ENCODE measurements at regions not wholly inside any gene's neighbourhood (a gene's known extent, or its start where the extent isn't known, plus 50 kb on each side); places are given as distances from the start of the nearest gene placed in this dataset.

GRCh38 chr1:10848109-10848684, 51.8 kb upstream of the CASZ1 start:
- DNase-seq: no peak
- H3K9me3 Mint-ChIP-seq: peaks cover 9% of the 10 kb centered on the region
- POLR2A ChIA-PET: no interaction called here
- no peak overlapping the region for H3K27ac Mint-ChIP-seq
- Histone ChIP-seq H3K4me3 (ENCODE audit: low read length) (no peak overlapping the region), H3K4me1 (ENCODE audit: insufficient read depth, low read length) (no peaks in the 10 kb centered on the region), H3K36me3 (ENCODE audit: insufficient read depth, low read length) (no peaks in the 10 kb centered on the region), H3K27ac (ENCODE audit: low read depth in 1 of 2, low read length in 2 of 2) (no peak overlapping the region), H3K27me3 (ENCODE audit: control insufficient read depth in 1 of 2, insufficient read depth in 2 of 2, low read length in 2 of 2) (no peaks in the 10 kb centered on the region), H3K9me3 (ENCODE audit: control insufficient read depth in 1 of 2, insufficient read depth in 1 of 2, low read length in 2 of 2) (no peaks in the 10 kb centered on the region)
- no peak for TF ChIP-seq CTCF (IDR thresholded peaks at IDR 0.05)
- H3K27me3 Mint-ChIP-seq: peaks cover 17% of the 10 kb centered on the region
- intact Hi-C loops (cut with DNase I, micrococcal nuclease): no loop called here
- H3K36me3 Mint-ChIP-seq (ENCODE audit: low read depth): no peaks in the 10 kb centered on the region
- CTCF ChIA-PET: no interaction called here
- no peaks in the 10 kb centered on the region for H3K4me1 Mint-ChIP-seq (ENCODE audit: low read depth)
- H3K4me3 Mint-ChIP-seq: no peak overlapping the region
- no peak for ATAC-seq (ENCODE audit: poor library complexity)

- H3K27me3 ChIP-seq (ENCODE audit: control insufficient read depth in 1 of 2, insufficient read depth in 2 of 2, low read length in 2 of 2): no peaks in the 10 kb centered on the region
- H3K4me1 ChIP-seq (ENCODE audit: insufficient read depth, low read length): no peaks in the 10 kb centered on the region
- Mint-ChIP-seq H3K4me3 (no peak overlapping the region), H3K4me1 (ENCODE audit: low read depth) (no peaks in the 10 kb centered on the region), H3K36me3 (ENCODE audit: low read depth) (no peaks in the 10 kb centered on the region), H3K9me3 (peaks cover 3% of the 10 kb centered on the region), H3K27ac (no peak overlapping the region), H3K27me3 (peaks cover 3% of the 10 kb centered on the region)
- CTCF ChIA-PET: no interaction called here
- H3K36me3 ChIP-seq (ENCODE audit: insufficient read depth, low read length): no peaks in the 10 kb centered on the region
- no peak for TF ChIP-seq CTCF (IDR thresholded peaks at IDR 0.05)
- H3K27ac ChIP-seq (ENCODE audit: low read depth in 1 of 2, low read length in 2 of 2): no peak overlapping the region
- POLR2A ChIA-PET: no interaction called here
- DNase-seq (no peak), ATAC-seq (ENCODE audit: poor library complexity) (no peak)
- H3K9me3 ChIP-seq (ENCODE audit: control insufficient read depth in 1 of 2, insufficient read depth in 1 of 2, low read length in 2 of 2): no peaks in the 10 kb centered on the region
- H3K4me3 ChIP-seq (ENCODE audit: low read length): no peak overlapping the region
- intact Hi-C loops (cut with DNase I, micrococcal nuclease): no loop called here
Observed at GRCh38 chr1:10850026-10850425, 53.6 kb upstream of the CASZ1 start.

- Mint-ChIP-seq H3K4me3 (no peak overlapping the region), H3K9me3 (no peaks in the 10 kb centered on the region), H3K27me3 (no peaks in the 10 kb centered on the region), H3K4me1 (ENCODE audit: low read depth) (no peaks in the 10 kb centered on the region), H3K27ac (no peak overlapping the region), H3K36me3 (ENCODE audit: low read depth) (no peaks in the 10 kb centered on the region)
- H3K9me3 ChIP-seq (ENCODE audit: control insufficient read depth in 1 of 2, insufficient read depth in 1 of 2, low read length in 2 of 2): no peaks in the 10 kb centered on the region
- H3K4me3 ChIP-seq (ENCODE audit: low read length): no peak overlapping the region
- no peak for TF ChIP-seq CTCF (IDR thresholded peaks at IDR 0.05)
- ATAC-seq (ENCODE audit: poor library complexity): no peak
- no peaks in the 10 kb centered on the region for H3K4me1 ChIP-seq (ENCODE audit: insufficient read depth, low read length)
- DNase-seq: no peak
- no peaks in the 10 kb centered on the region for H3K36me3 ChIP-seq (ENCODE audit: insufficient read depth, low read length)
- POLR2A ChIA-PET: no interaction called here
- H3K27me3 ChIP-seq (ENCODE audit: control insufficient read depth in 1 of 2, insufficient read depth in 2 of 2, low read length in 2 of 2): no peaks in the 10 kb centered on the region
- no peak overlapping the region for H3K27ac ChIP-seq (ENCODE audit: low read depth in 1 of 2, low read length in 2 of 2)
- intact Hi-C loops (cut with DNase I, micrococcal nuclease): no loop called here
- CTCF ChIA-PET: no interaction called here
Observed at GRCh38 chr1:10851024-10852013, 54.9 kb upstream of the CASZ1 start.

Measured in CD4-positive, alpha-beta T cell (primary cell).